CD4-positive, CD25-positive, alpha-beta regulatory T cell (primary cell): ENCODE measurements at regions not wholly inside any gene's neighbourhood (a gene's known extent, or its start where the extent isn't known, plus 50 kb on each side); places are given as distances from the start of the nearest gene placed in this dataset.

ENCODE experiments used
- ATAC-seq, 2 donors: fragments of 150-1000 bp; cut with Tn5 transposase; one replicate each; pipeline ENCODE4 v1.10.0; 2021; ENCODE audit warnings: low read depth in 2 of 2, moderate number of reproducible peaks in 2 of 2, moderate library complexity in 1 of 2
- DNase-seq, 3 donors: peaks; one replicate each; pipeline versions ENCODE4 v3.0.0 to v3.0.0-alpha.2; 2012 to 2022; ENCODE audit warnings: mixed read lengths in 1 of 3
- H3K27ac ChIP-seq: one replicate; pipeline ENCODE4 v1.7.0; 2013; ENCODE audit warnings: mild to moderate bottlenecking, low read length; ENCODE audit not compliant: insufficient read depth, poor library complexity, severe bottlenecking
- H3K27me3 ChIP-seq: one replicate; pipeline ENCODE4 v1.7.0; 2013; ENCODE audit warnings: low read length; ENCODE audit not compliant: control insufficient read depth, insufficient read depth
- H3K36me3 ChIP-seq: one replicate; pipeline ENCODE4 v1.7.0; 2013; ENCODE audit warnings: mild to moderate bottlenecking, low read length, moderate library complexity; ENCODE audit not compliant: control insufficient read depth, insufficient read depth
- H3K4me1 ChIP-seq: 2 replicates; pipeline ENCODE4 v1.7.0; 2013; ENCODE audit warnings: mild to moderate bottlenecking, low read length; ENCODE audit not compliant: insufficient read depth, control insufficient read depth, poor library complexity, severe bottlenecking
- H3K4me3 ChIP-seq: one replicate; pipeline ENCODE4 v1.7.0; 2013; ENCODE audit warnings: low read depth, mild to moderate bottlenecking, low read length, moderate library complexity
- H3K9me3 ChIP-seq, 2 experiments: 1 replicate in 1 of 2; 2 replicates in 1 of 2; pipeline ENCODE4 v1.7.0; 2013; ENCODE audit warnings: low read length in 2 of 2, mild to moderate bottlenecking in 1 of 2, moderate library complexity in 1 of 2; ENCODE audit not compliant: control insufficient read depth in 2 of 2
- H3K27ac Mint-ChIP-seq, 3 donors: one replicate each; pipeline ENCODE4 v1.8.0; 2020 to 2022; ENCODE audit warnings: mild to moderate bottlenecking in 3 of 3, mixed read lengths in 3 of 3, moderate library complexity in 2 of 3
- H3K27me3 Mint-ChIP-seq: one replicate; pipeline ENCODE4 v1.8.0; 2022; ENCODE audit warnings: mild to moderate bottlenecking, mixed read lengths
- H3K36me3 Mint-ChIP-seq: one replicate; pipeline ENCODE4 v1.8.0; 2020; ENCODE audit warnings: mixed read lengths
- H3K4me1 Mint-ChIP-seq, 4 donors: one replicate each; pipeline ENCODE4 v1.8.0; 2020 to 2022; ENCODE audit warnings: mixed read lengths in 4 of 4, mild to moderate bottlenecking in 1 of 4
- H3K4me3 Mint-ChIP-seq, 4 donors: one replicate each; pipeline ENCODE4 v1.8.0; 2020 to 2022; ENCODE audit warnings: mild to moderate bottlenecking in 4 of 4, mixed read lengths in 4 of 4, moderate library complexity in 3 of 4
- H3K9me3 Mint-ChIP-seq, 7 donors: one replicate each; pipeline ENCODE4 v1.8.0; 2020 to 2022; ENCODE audit warnings: mixed read lengths in 7 of 7, mild to moderate bottlenecking in 3 of 7, moderate library complexity in 2 of 7

GRCh38 chr6:166087246-166087645, 80.4 kb downstream of the TBXT start:
- no peak for ATAC-seq
- H3K27ac Mint-ChIP-seq, result no peak overlapping the region
- H3K4me1 ChIP-seq, result no peaks in the 10 kb centered on the region
- H3K4me3 ChIP-seq, result no peak overlapping the region
- DNase-seq, result no peak
- no peak overlapping the region for H3K27ac ChIP-seq
- H3K4me1 Mint-ChIP-seq, result no peaks in the 10 kb centered on the region
- peaks cover 0 to 4% (median 0%) of the 10 kb centered on the region in 7 donors for H3K9me3 Mint-ChIP-seq
- H3K9me3 ChIP-seq, result no peaks in the 10 kb centered on the region
- H3K27me3 ChIP-seq, result no peaks in the 10 kb centered on the region
- no peaks in the 10 kb centered on the region for H3K36me3 ChIP-seq
- H3K36me3 Mint-ChIP-seq, result no peaks in the 10 kb centered on the region
- H3K4me3 Mint-ChIP-seq, result no peak overlapping the region
- peaks cover 6% of the 10 kb centered on the region for H3K27me3 Mint-ChIP-seq

- Mint-ChIP-seq H3K4me1 (no peaks in the 10 kb centered on the region), H3K9me3 (peaks cover 0 to 2% (median 0%) of the 10 kb centered on the region in 7 donors), H3K36me3 (no peaks in the 10 kb centered on the region), H3K27ac (no peak overlapping the region), H3K4me3 (no peak overlapping the region), H3K27me3 (peaks cover 6% of the 10 kb centered on the region)
- no peak for DNase-seq
- no peak for ATAC-seq
- Histone ChIP-seq H3K27ac (no peak overlapping the region), H3K4me3 (no peak overlapping the region), H3K27me3 (no peaks in the 10 kb centered on the region), H3K9me3 (no peaks in the 10 kb centered on the region), H3K4me1 (no peaks in the 10 kb centered on the region), H3K36me3 (no peaks in the 10 kb centered on the region)
Measured at GRCh38 chr6:166085500-166085899, 82.2 kb downstream of the TBXT start.

GRCh38 chr6:166084951-166085350, 82.7 kb downstream of the TBXT start:
- no peak overlapping the region for H3K4me3 Mint-ChIP-seq
- DNase-seq (no peak), ATAC-seq (no peak)
- no peaks in the 10 kb centered on the region for H3K4me1 Mint-ChIP-seq
- H3K9me3 ChIP-seq, result no peaks in the 10 kb centered on the region
- H3K4me1 ChIP-seq, result no peaks in the 10 kb centered on the region
- H3K36me3 ChIP-seq, result no peaks in the 10 kb centered on the region
- peaks cover 6% of the 10 kb centered on the region for H3K27me3 Mint-ChIP-seq
- no peaks in the 10 kb centered on the region for H3K36me3 Mint-ChIP-seq
- no peak overlapping the region for H3K27ac ChIP-seq
- H3K4me3 ChIP-seq, result no peak overlapping the region
- no peak overlapping the region for H3K27ac Mint-ChIP-seq
- H3K9me3 Mint-ChIP-seq, result peaks cover 0 to 2% (median 0%) of the 10 kb centered on the region in 7 donors
- H3K27me3 ChIP-seq, result no peaks in the 10 kb centered on the region

GRCh38 chr6:166079841-166080240, 87.8 kb downstream of the TBXT start:
- Histone ChIP-seq H3K9me3 (no peaks in the 10 kb centered on the region), H3K4me1 (no peaks in the 10 kb centered on the region), H3K36me3 (no peaks in the 10 kb centered on the region), H3K27me3 (peaks cover 2% of the 10 kb centered on the region), H3K4me3 (no peak overlapping the region), H3K27ac (no peak overlapping the region)
- Mint-ChIP-seq H3K4me1 (no peaks in the 10 kb centered on the region), H3K36me3 (no peaks in the 10 kb centered on the region), H3K9me3 (peaks cover 0 to 1% (median 0%) of the 10 kb centered on the region in 7 donors), H3K27ac (no peak overlapping the region), H3K27me3 (no peaks in the 10 kb centered on the region), H3K4me3 (no peak overlapping the region)
- ATAC-seq (no peak), DNase-seq (no peak)

GRCh38 chr6:166078294-166078693, 89.4 kb downstream of the TBXT start:
- no peak for DNase-seq
- ATAC-seq, result no peak
- Histone ChIP-seq H3K4me3 (no peak overlapping the region), H3K27ac (no peak overlapping the region), H3K4me1 (no peaks in the 10 kb centered on the region), H3K9me3 (no peaks in the 10 kb centered on the region), H3K36me3 (no peaks in the 10 kb centered on the region), H3K27me3 (peaks cover 2% of the 10 kb centered on the region)
- Mint-ChIP-seq H3K4me1 (no peaks in the 10 kb centered on the region), H3K27ac (no peak overlapping the region), H3K4me3 (no peak overlapping the region), H3K27me3 (no peaks in the 10 kb centered on the region), H3K9me3 (peaks cover 0 to 1% (median 0%) of the 10 kb centered on the region in 7 donors), H3K36me3 (no peaks in the 10 kb centered on the region)

GRCh38 chr6:166076625-166077024, 91.0 kb downstream of the TBXT start:
- H3K36me3 ChIP-seq, result no peaks in the 10 kb centered on the region
- H3K9me3 ChIP-seq, result no peaks in the 10 kb centered on the region
- no peaks in the 10 kb centered on the region for H3K36me3 Mint-ChIP-seq
- H3K27me3 ChIP-seq, result peaks cover 2% of the 10 kb centered on the region
- DNase-seq (no peak), ATAC-seq (no peak)
- H3K27ac Mint-ChIP-seq, result no peak overlapping the region
- H3K4me1 Mint-ChIP-seq, result no peaks in the 10 kb centered on the region
- H3K4me3 ChIP-seq, result no peak overlapping the region
- H3K4me1 ChIP-seq, result no peaks in the 10 kb centered on the region
- H3K4me3 Mint-ChIP-seq, result no peak overlapping the region
- peaks cover 0 to 1% (median 0%) of the 10 kb centered on the region in 7 donors for H3K9me3 Mint-ChIP-seq
- H3K27ac ChIP-seq, result no peak overlapping the region
- H3K27me3 Mint-ChIP-seq, result peaks cover 6% of the 10 kb centered on the region

GRCh38 chr6:166075925-166076324, 91.7 kb downstream of the TBXT start:
- Histone ChIP-seq H3K27me3 (peaks cover 2% of the 10 kb centered on the region), H3K4me3 (no peak overlapping the region), H3K9me3 (no peaks in the 10 kb centered on the region), H3K4me1 (no peaks in the 10 kb centered on the region), H3K36me3 (no peaks in the 10 kb centered on the region), H3K27ac (no peak overlapping the region)
- Mint-ChIP-seq H3K36me3 (no peaks in the 10 kb centered on the region), H3K9me3 (peaks cover 0 to 1% (median 0%) of the 10 kb centered on the region in 7 donors), H3K4me1 (no peaks in the 10 kb centered on the region), H3K27me3 (peaks cover 6% of the 10 kb centered on the region), H3K4me3 (no peak overlapping the region), H3K27ac (no peak overlapping the region)
- no peak for ATAC-seq
- no peak for DNase-seq

- no peak for DNase-seq
- no peaks in the 10 kb centered on the region for H3K9me3 ChIP-seq
- H3K4me3 ChIP-seq, result no peak overlapping the region
- H3K4me1 ChIP-seq, result no peaks in the 10 kb centered on the region
- ATAC-seq, result no peak
- Mint-ChIP-seq H3K36me3 (no peaks in the 10 kb centered on the region), H3K27ac (no peak overlapping the region), H3K9me3 (peaks cover 0 to 1% (median 0%) of the 10 kb centered on the region in 7 donors), H3K27me3 (peaks cover 6% of the 10 kb centered on the region), H3K4me1 (no peaks in the 10 kb centered on the region), H3K4me3 (no peak overlapping the region)
- H3K27ac ChIP-seq, result no peak overlapping the region
- no peaks in the 10 kb centered on the region for H3K36me3 ChIP-seq
- H3K27me3 ChIP-seq, result peaks cover 2% of the 10 kb centered on the region
Measured at GRCh38 chr6:166075186-166075585, 92.5 kb downstream of the TBXT start.
